Right cardiac atrium (tissue), 5 donors: ENCODE measurements at regions not wholly inside any gene's neighbourhood (a gene's known extent, or its start where the extent isn't known, plus 50 kb on each side); places are given as distances from the start of the nearest gene placed in this dataset.

Experiments used
- ATAC-seq, 2 donors: fragments of 200-7000 bp; cut with Tn5 transposase; one replicate each; pipeline versions ENCODE4 v1.8.0 to v1.9.1; 2020; ENCODE audit warnings: moderate library complexity in 2 of 2, mild to moderate bottlenecking in 1 of 2
- DNase-seq, 3 donors: peaks; one replicate each; pipeline ENCODE4 v3.0.0-alpha.2; 2020
- H3K27ac ChIP-seq: one replicate; pipeline ENCODE4 v1.5.1; 2013; ENCODE audit warnings: mild to moderate bottlenecking, low read length, control low read depth, moderate library complexity
- H3K27me3 ChIP-seq: one replicate; pipeline ENCODE4 v1.6.1; 2013; ENCODE audit not compliant: control insufficient read depth, insufficient read depth
- H3K4me1 ChIP-seq: one replicate; pipeline ENCODE4 v1.6.1; 2013; ENCODE audit warnings: low read length; ENCODE audit not compliant: control insufficient read depth, insufficient read depth
- H3K4me3 ChIP-seq: one replicate; pipeline ENCODE4 v1.5.1; 2013; ENCODE audit warnings: low read length, control low read depth
- H3K9me3 ChIP-seq: one replicate; pipeline ENCODE4 v1.6.1; 2013; ENCODE audit warnings: low read length; ENCODE audit not compliant: control insufficient read depth
- WGBS: extraction: QIAGEN DNeasy Blood & Tissue Kit; methylation state at CpG from one replicate; pipeline ENCODE4 v1.1.7; 2013; 5-methylcytosine and 5-hydroxymethylcytosine counted together
- intact Hi-C, 4 donors: fragments of 100-400 bp; cut with DNase I; formaldehyde crosslinking; loops; one replicate each; pipeline versions ENCODE4 v1.11.0 to v1.14.0; 2022 to 2023
- donor health status: healthy with polysubstance abuse.
- donor health status: DM: no; HTN: yes; CAD: no.
- donor health status: DM: no; HTN: no; CAD: no.
- donor health status: DM: no; HTN: yes; CAD: no; lungs with severe emphysema.
- donor health status: DM: yes; HTN: yes; CAD: no.

DNA sequence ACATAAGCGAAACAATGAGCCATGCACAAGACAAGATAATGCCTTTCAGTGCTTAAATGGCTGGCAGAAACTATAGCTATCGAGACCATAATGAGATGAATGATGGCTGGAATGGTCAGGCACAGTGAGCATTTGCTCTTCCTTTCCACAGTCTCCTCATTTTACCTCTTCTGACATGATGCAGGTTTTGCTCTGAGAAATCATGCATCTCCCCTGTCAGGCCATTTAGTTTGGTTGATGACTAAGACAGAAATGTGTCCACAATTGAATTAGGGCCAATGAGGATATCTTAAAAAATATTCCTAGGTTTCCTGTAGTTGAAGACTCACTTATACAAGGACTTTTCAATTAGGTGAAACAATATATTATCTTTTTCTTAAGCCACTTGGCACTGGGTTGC is 475.1 kb downstream of the TMEM232 start:
- intact Hi-C loops, result no loop called here
- no peak overlapping the region for H3K4me3 ChIP-seq
- no peaks in the 10 kb centered on the region for H3K27me3 ChIP-seq
- WGBS, result 76% methylated on average over 2 of the region's 2 CpGs
- DNase-seq, result no peak
- no peak for ATAC-seq
- H3K4me1 ChIP-seq, result no peaks in the 10 kb centered on the region
- H3K9me3 ChIP-seq, result no peaks in the 10 kb centered on the region
- H3K27ac ChIP-seq, result no peak overlapping the region

DNA sequence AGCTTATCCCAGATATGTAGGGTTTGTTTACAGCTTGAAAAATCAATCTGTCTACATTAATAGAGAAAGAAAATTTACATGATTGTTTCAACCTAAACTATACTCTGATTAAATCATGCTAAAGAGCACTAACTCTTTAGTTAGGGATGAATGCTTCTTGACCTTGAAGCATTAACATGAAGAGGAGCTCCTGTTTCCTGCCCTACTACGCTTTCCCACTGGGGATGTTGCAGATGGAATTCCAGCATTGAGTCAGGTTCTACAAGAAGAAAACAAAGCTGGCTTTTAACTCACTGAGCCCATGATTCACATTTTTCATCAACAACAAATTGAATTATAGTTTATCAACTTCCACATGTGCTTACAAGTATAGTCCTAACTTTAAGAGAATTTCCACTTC is 471.3 kb downstream of the TMEM232 start:
- Histone ChIP-seq H3K27me3 (no peaks in the 10 kb centered on the region), H3K4me3 (no peak overlapping the region), H3K9me3 (no peaks in the 10 kb centered on the region), H3K4me1 (no peaks in the 10 kb centered on the region), H3K27ac (no peak overlapping the region)
- WGBS, result 79% methylated on average over 1 of the region's 1 CpG
- intact Hi-C loops, result no loop called here
- ATAC-seq (no peak), DNase-seq (no peak)

DNA sequence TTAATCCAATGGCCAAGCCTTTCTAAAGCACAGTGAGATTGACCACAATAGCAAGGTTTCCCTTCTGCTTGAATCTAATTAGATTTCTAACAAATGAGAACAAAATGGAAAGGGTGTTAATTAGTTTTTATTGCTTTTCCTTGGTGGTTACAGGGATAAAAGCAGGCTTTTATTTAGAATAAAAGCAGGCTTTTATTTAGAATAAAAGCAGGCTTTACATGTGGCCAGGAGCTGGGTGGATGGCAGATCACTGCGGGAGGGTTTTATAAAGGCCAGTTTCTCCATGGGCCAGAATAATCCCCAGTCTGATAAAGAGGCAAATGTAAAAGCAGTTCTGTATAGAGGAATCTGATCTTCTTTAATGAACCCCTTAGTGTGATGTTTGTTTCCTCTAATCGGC is 470.2 kb downstream of the TMEM232 start:
- Histone ChIP-seq H3K4me1 (no peaks in the 10 kb centered on the region), H3K27me3 (no peaks in the 10 kb centered on the region), H3K4me3 (no peak overlapping the region), H3K9me3 (no peaks in the 10 kb centered on the region), H3K27ac (no peak overlapping the region)
- no peak for DNase-seq
- intact Hi-C loops, result no loop called here
- 72% methylated on average over 2 of the region's 2 CpGs for WGBS
- ATAC-seq, result no peak

DNA sequence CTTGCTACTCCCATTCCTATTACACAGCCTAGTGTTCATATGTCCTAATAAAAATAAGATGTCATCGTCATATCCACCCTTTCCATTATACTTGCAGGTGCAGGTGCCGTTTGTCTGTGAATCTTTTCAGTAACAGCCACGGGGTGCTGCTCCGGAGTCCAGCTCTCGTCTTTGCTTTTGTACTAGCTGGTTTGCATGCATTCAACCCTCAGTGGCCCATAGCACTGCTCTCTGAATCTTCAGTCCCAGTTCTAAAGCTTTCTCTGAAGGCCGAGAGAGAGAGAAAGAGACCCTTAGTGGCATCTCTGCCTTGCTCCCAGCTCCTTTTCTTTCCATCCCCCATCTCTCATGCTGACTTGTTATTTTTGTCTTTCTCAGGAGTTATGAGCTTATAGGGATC is 468.5 kb downstream of the TMEM232 start:
- DNase-seq, result no peak
- Histone ChIP-seq H3K4me3 (no peak overlapping the region), H3K9me3 (no peaks in the 10 kb centered on the region), H3K4me1 (no peaks in the 10 kb centered on the region), H3K27ac (no peak overlapping the region), H3K27me3 (no peaks in the 10 kb centered on the region)
- no peak for ATAC-seq
- 89% methylated on average over 6 of the region's 6 CpGs for whole genome bisulfite sequencing
- intact Hi-C loops, result no loop called here

DNA sequence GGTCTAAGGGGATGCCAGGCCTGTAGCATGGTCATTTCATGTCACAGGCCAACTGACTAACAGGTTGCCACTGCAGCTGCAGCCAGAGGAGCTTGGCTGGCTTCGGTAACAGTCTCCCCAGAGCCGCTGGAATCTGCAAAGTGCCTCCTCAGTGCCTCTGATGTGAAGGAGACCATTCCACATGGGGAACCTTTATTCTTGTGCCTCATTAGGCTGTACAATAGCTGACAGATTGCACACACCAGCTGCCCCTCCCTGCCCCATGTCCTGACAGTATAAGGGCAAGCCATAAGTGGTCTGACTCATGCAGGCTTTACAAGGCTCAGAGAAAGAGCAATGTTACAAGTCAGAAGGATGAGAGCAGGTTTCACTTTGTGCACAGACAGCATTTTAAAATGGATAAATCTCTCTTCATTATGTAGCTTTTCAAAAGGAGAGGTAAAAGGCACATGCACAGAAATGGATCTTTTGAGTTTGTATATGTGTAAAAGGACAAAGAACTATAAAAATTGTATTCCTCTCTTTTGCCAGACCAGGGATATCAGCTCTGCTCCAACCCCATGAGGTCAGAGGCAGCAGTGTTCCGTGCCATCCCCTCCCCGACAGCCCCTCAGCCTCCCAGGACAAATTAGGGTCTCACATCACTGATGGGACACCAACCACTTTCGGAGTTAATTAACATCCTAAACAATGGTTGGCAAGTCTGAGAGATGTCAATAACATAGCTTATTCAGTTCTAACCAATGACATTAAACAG is 467.8 kb downstream of the TMEM232 start:
- WGBS, result 76% methylated on average over 5 of the region's 5 CpGs
- DNase-seq (no peak), ATAC-seq (no peak)
- no peaks in the 10 kb centered on the region for H3K27me3 ChIP-seq
- no peaks in the 10 kb centered on the region for H3K4me1 ChIP-seq
- intact Hi-C loops, result no loop called here
- H3K27ac ChIP-seq, result no peak overlapping the region
- H3K4me3 ChIP-seq, result no peak overlapping the region
- H3K9me3 ChIP-seq, result no peaks in the 10 kb centered on the region

DNA sequence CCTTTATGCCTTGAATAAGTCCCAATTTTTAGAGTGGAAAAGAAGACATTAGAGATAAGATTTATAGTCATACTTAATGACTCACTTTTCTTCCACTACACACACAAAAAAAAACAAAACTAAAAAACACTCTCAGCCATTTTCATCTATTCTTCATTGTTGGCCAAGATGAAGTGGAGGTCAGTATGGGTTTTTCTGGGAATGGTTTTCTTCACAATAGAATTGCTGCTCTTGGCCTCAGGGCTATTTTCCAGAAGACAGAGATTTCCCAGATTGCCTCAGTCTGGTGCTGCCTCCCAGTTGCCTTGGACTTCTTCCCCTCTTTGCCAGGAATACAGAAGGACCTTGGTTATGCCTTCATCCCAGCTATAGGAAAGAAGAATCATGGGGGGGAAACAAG is 463.7 kb downstream of the TMEM232 start:
- ATAC-seq (peak in 1 of 2 donors; percentile 30), DNase-seq (no peak)
- Histone ChIP-seq H3K9me3 (no peaks in the 10 kb centered on the region), H3K27ac (no peak overlapping the region), H3K4me1 (no peaks in the 10 kb centered on the region), H3K4me3 (no peak overlapping the region), H3K27me3 (no peaks in the 10 kb centered on the region)
- intact Hi-C loops, result no loop called here

DNA sequence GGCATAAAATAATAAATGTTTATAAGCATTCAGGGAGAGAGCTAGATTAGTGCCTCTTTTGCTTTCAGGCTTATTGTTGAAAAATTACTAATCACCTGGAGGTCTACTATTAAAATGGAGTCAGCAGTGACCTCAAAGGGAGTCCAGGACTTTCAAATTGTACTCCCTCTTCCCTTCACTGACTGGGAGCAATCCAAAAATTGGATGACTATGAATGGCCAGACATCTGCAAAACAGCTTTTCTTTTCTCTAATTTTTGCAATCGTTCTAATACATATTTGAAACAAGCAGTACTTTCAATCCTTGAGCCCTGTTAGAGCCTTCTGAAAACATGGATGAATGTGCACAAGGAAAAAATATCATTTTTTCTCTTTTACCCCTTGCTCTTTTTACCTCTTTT is 461.8 kb downstream of the TMEM232 start:
- Histone ChIP-seq H3K27me3 (no peaks in the 10 kb centered on the region), H3K9me3 (no peaks in the 10 kb centered on the region), H3K4me3 (no peak overlapping the region), H3K4me1 (no peaks in the 10 kb centered on the region), H3K27ac (no peak overlapping the region)
- intact Hi-C loops, result no loop called here
- ATAC-seq, result peak in 1 of 2 donors; percentile 40
- no peak for DNase-seq
- WGBS, result 32% methylated on average over 1 of the region's 1 CpG

DNA sequence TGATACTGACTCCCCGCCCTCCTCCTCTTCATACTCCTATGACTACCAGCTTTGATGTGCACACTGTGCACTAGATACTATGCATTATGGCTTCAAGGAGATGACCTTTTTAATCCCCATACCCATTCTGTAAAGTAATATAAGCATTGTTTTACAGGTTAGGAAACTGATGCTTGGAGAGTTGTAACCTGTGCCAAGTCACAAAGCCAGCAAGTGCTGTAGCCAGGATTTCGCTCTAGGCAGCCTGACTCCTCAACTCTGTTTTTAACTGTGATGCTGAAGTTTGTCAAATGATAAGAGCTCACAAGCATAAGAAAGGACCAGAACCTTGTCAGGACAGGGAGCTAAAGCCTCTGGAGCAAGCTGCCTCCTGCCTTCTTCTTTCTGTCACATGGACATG is 461.3 kb downstream of the TMEM232 start:
- peak in 1 of 2 donors; percentile 55 for ATAC-seq
- no peaks in the 10 kb centered on the region for H3K9me3 ChIP-seq
- peak in 1 of 3 donors; percentile 47 for DNase-seq
- H3K4me1 ChIP-seq, result no peaks in the 10 kb centered on the region
- WGBS, result 76% methylated on average over 2 of the region's 2 CpGs
- no peak overlapping the region for H3K4me3 ChIP-seq
- intact Hi-C loops, result no loop called here
- H3K27ac ChIP-seq, result no peak overlapping the region
- H3K27me3 ChIP-seq, result no peaks in the 10 kb centered on the region

DNA sequence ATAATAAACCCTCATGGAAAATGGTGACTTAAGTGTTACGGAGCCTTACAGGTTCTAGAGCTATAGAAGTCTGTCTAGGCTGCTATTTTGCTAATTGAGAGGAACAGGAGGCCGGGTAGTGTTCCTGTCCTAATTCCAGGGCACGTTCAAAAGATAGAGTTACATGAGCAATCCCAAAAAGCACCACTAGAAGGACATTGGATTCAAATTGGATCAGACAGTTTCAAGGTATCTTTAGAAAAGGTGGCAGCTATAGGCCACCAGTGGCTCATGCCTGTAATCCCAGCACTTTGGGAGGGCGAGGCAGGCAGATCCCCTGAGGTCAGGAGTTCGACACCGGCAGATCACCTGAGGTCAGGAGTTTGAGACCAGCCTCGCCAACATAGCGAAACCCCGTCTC is 458.8 kb downstream of the TMEM232 start:
- DNase-seq (no peak), ATAC-seq (no peak)
- Histone ChIP-seq H3K27me3 (no peaks in the 10 kb centered on the region), H3K27ac (no peak overlapping the region), H3K4me3 (no peak overlapping the region), H3K9me3 (no peaks in the 10 kb centered on the region), H3K4me1 (no peaks in the 10 kb centered on the region)
- intact Hi-C loops, result no loop called here
- WGBS, result 88% methylated on average over 9 of the region's 9 CpGs

DNA sequence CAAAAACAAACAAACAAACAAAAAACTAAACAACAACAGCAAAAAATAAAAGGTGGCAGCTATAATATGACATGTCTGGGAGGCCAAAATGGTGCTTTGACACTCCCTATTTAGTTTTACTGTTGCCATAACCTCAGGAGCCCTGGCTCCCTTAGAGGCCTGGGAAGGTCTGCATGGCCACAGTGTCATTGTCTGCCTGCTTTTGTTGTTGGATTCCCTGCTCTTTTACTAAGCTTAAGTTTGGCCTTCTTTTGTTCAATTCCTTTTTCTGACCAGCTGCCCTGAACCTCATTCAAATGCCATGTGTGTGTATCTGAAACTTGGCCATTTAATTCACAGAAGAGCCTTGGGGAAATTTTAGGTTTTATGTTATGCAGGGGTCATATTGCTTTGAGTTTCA is 458.2 kb downstream of the TMEM232 start:
- H3K4me1 ChIP-seq, result no peaks in the 10 kb centered on the region
- intact Hi-C loops, result no loop called here
- H3K4me3 ChIP-seq, result no peak overlapping the region
- no peaks in the 10 kb centered on the region for H3K27me3 ChIP-seq
- DNase-seq (no peak), ATAC-seq (no peak)
- no peaks in the 10 kb centered on the region for H3K9me3 ChIP-seq
- H3K27ac ChIP-seq, result no peak overlapping the region

DNA sequence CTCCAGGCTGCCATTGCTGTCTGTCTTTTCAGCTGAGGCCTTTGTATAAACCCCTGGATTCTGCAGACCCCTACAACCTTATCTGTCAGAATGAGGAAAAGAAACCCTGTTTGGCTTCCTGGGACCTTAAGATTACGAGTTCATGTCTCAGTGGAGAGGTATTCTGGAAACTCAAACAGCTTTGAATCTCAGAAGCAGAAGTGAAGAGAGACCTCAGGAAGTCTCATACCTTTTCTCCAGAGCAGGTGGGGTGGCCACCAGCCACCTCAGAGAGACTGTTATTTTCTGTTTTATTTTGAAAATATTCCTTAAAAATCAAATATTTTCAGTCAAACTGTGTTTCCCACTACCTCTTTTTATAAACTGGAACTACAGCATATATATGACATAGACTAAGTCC is 457.5 kb downstream of the TMEM232 start:
- DNase-seq (no peak), ATAC-seq (no peak)
- no peaks in the 10 kb centered on the region for H3K9me3 ChIP-seq
- no peak overlapping the region for H3K4me3 ChIP-seq
- intact Hi-C loops, result no loop called here
- no peaks in the 10 kb centered on the region for H3K4me1 ChIP-seq
- H3K27me3 ChIP-seq, result no peaks in the 10 kb centered on the region
- WGBS, result 75% methylated on average over 1 of the region's 1 CpG
- no peak overlapping the region for H3K27ac ChIP-seq
